IMR-90 (cell line): ENCODE measurements at regions not wholly inside any gene's neighbourhood (a gene's known extent, or its start where the extent isn't known, plus 50 kb on each side); places are given as distances from the start of the nearest gene placed in this dataset.

Experiments used
- ATAC-seq: fragments of 200-7000 bp; cut with Tn5 transposase; 2 replicates; pipeline ENCODE4 v1.9.1; 2020; ENCODE audit warnings: low read depth, mild to moderate bottlenecking, moderate library complexity
- BruUV-seq: library from RNA; stranded (reverse); fragments of 400-500 nt; replicated peaks from 2 replicates; lab custom pipeline; 2021; lab: Mats Ljungman, UMichigan
- CTCF ChIA-PET: fragments of 300-600 bp; formaldehyde crosslinking; extraction: SDS; loops from one replicate; lab custom pipeline; 2021; ENCODE audit warnings: antibody characterized with exemption; lab: Yijun Ruan, JAX
- POLR2A ChIA-PET: fragments of 300-600 bp; sonication (Branson Sonifier 250); formaldehyde crosslinking; loops from one replicate; lab custom pipeline; 2022; ENCODE audit warnings: antibody characterized with exemption; ENCODE audit not compliant: unreplicated experiment; lab: Charles Lee
- DNase-seq: peaks from one replicate; pipeline ENCODE4 v3.0.0; 2013
- H2AFZ ChIP-seq: replicated peaks from 2 replicates; pipeline ENCODE3; 2013; ENCODE audit warnings: low read length, mild to moderate bottlenecking; ENCODE audit not compliant: poor library complexity
- H2AK5ac ChIP-seq: 2 replicates; pipeline ENCODE4 v1.6.1; 2013; ENCODE audit warnings: low read depth, low read length, inconsistent platforms
- H2AK9ac ChIP-seq: replicated peaks from 2 replicates; pipeline ENCODE3; 2013; ENCODE audit warnings: mild to moderate bottlenecking, low read depth, low read length, moderate library complexity; ENCODE audit not compliant: poor library complexity
- H2BK120ac ChIP-seq: 2 replicates; pipeline ENCODE4 v1.6.1; 2013; ENCODE audit warnings: low read depth, low read length, inconsistent platforms
- H2BK15ac ChIP-seq: 3 replicates; pipeline ENCODE4 v1.6.1; 2013; ENCODE audit warnings: low read depth, low read length, inconsistent platforms
- H2BK20ac ChIP-seq: 2 replicates; pipeline ENCODE4 v1.6.1; 2013; ENCODE audit warnings: low read depth, mild to moderate bottlenecking, inconsistent platforms, low read length, moderate library complexity
- H2BK5ac ChIP-seq: 2 replicates; pipeline ENCODE4 v1.6.1; 2013; ENCODE audit warnings: mild to moderate bottlenecking, low read depth, low read length, inconsistent platforms; ENCODE audit not compliant: poor library complexity, severe bottlenecking
- H3K14ac ChIP-seq: replicated peaks from 2 replicates; pipeline ENCODE4 v1.6.1; 2013; ENCODE audit warnings: low read depth, low read length, inconsistent platforms
- H3K18ac ChIP-seq: 2 replicates; pipeline ENCODE4 v1.6.1; 2013; ENCODE audit warnings: low read depth, low read length, control low read depth
- H3K23ac ChIP-seq: 2 replicates; pipeline ENCODE4 v1.6.1; 2013; ENCODE audit warnings: low read depth, low read length, inconsistent platforms
- H3K27ac ChIP-seq: 2 replicates; pipeline ENCODE4 v1.5.1; 2013; ENCODE audit warnings: mild to moderate bottlenecking, control low read depth, low read length; ENCODE audit not compliant: insufficient read depth
- H3K27me3 ChIP-seq: 2 replicates; pipeline ENCODE4 v1.6.1; 2013; ENCODE audit warnings: low read length; ENCODE audit not compliant: control insufficient read depth, insufficient read depth
- H3K36me3 ChIP-seq: 2 replicates; pipeline ENCODE4 v1.6.1; 2013; ENCODE audit warnings: low read length, mixed read lengths; ENCODE audit not compliant: control insufficient read depth, insufficient read depth
- H3K4ac ChIP-seq: 2 replicates; pipeline ENCODE4 v1.6.1; 2013; ENCODE audit warnings: low read depth, low read length, inconsistent platforms
- H3K4me1 ChIP-seq: 2 replicates; pipeline ENCODE4 v1.6.1; 2013; ENCODE audit warnings: low read length, mixed read lengths; ENCODE audit not compliant: control insufficient read depth, insufficient read depth
- H3K4me2 ChIP-seq: 2 replicates; pipeline ENCODE4 v1.6.1; 2013; ENCODE audit warnings: low read depth, mild to moderate bottlenecking, control low read depth, low read length, moderate library complexity
- H3K4me3 ChIP-seq: 2 replicates; pipeline ENCODE4 v1.5.1; 2013; ENCODE audit warnings: low read depth, mild to moderate bottlenecking, control low read depth, low read length, moderate library complexity; ENCODE audit not compliant: insufficient read depth
- H3K56ac ChIP-seq: 2 replicates; pipeline ENCODE4 v1.6.1; 2013; ENCODE audit warnings: low read length, inconsistent platforms; ENCODE audit not compliant: insufficient read depth; ENCODE audit errors: extremely low read depth
- H3K79me1 ChIP-seq, 2 experiments: 2 replicates each; pipeline ENCODE4 v1.6.1; 2013; ENCODE audit warnings: low read length in 2 of 2, inconsistent platforms in 1 of 2, low read depth in 1 of 2
- H3K9ac ChIP-seq: 2 replicates; pipeline ENCODE4 v1.6.1; 2013; ENCODE audit warnings: low read depth, low read length, control low read depth
- H3K9me1 ChIP-seq: 2 replicates; pipeline ENCODE4 v1.6.1; 2013; ENCODE audit warnings: low read length, inconsistent platforms; ENCODE audit not compliant: insufficient read depth
- H3K9me3 ChIP-seq: 2 replicates; pipeline ENCODE4 v1.6.1; 2013; ENCODE audit warnings: low read length; ENCODE audit not compliant: control insufficient read depth, insufficient read depth
- H4K20me1 ChIP-seq: 2 replicates; pipeline ENCODE4 v1.6.1; 2013; ENCODE audit warnings: low read length, inconsistent platforms; ENCODE audit not compliant: insufficient read depth
- H4K5ac ChIP-seq: 2 replicates; pipeline ENCODE4 v1.6.1; 2013; ENCODE audit warnings: mild to moderate bottlenecking, low read depth, low read length, control low read depth
- H4K8ac ChIP-seq, 2 experiments: 2 replicates each; pipeline ENCODE4 v1.6.1; 2013; ENCODE audit warnings: low read depth in 2 of 2, low read length in 2 of 2, control low read depth in 1 of 2, inconsistent platforms in 1 of 2
- H4K91ac ChIP-seq: 2 replicates; pipeline ENCODE4 v1.6.1; 2013; ENCODE audit warnings: low read depth, low read length, inconsistent platforms; ENCODE audit not compliant: insufficient read depth
- BHLHE40 ChIP-seq: fragments of 150-350 bp; IDR thresholded peaks from 2 replicates; pipeline ENCODE4 v1.6.1; 2016; ENCODE audit warnings: mild to moderate bottlenecking, low read depth, low read length
- CEBPB ChIP-seq: IDR thresholded peaks from 2 replicates; pipeline ENCODE4 v1.6.1; 2012; ENCODE audit warnings: low read depth, low read length, improper control_type of control experiment
- CHD1 ChIP-seq: IDR thresholded peaks from 2 replicates; pipeline ENCODE4 v1.6.1; 2012; ENCODE audit warnings: low read depth, low read length, improper control_type of control experiment
- FOS ChIP-seq: fragments of 150-350 bp; IDR thresholded peaks from 2 replicates; pipeline ENCODE4 v1.6.1; 2016; ENCODE audit warnings: low read depth, low read length
- MAFK ChIP-seq: IDR thresholded peaks from 2 replicates; pipeline ENCODE4 v1.6.1; 2012; ENCODE audit warnings: low read depth, low read length, improper control_type of control experiment
- MAZ ChIP-seq: IDR thresholded peaks from 2 replicates; pipeline ENCODE4 v1.6.1; 2012; ENCODE audit warnings: low read depth, mild to moderate bottlenecking, low read length, improper control_type of control experiment, moderate library complexity, borderline replicate concordance
- MXI1 ChIP-seq: IDR thresholded peaks from 2 replicates; pipeline ENCODE4 v1.6.1; 2012; ENCODE audit warnings: low read depth, mild to moderate bottlenecking, low read length, moderate library complexity, borderline replicate concordance
- NFE2L2 ChIP-seq: fragments of 150-350 bp; IDR thresholded peaks from 2 replicates; pipeline ENCODE4 v1.6.1; 2016; ENCODE audit warnings: low read depth, mild to moderate bottlenecking, low read length
- POLR2A ChIP-seq: IDR thresholded peaks from 2 replicates; pipeline ENCODE4 v1.6.1; 2012; ENCODE audit warnings: mild to moderate bottlenecking, low read depth, low read length
- RAD21 ChIP-seq: IDR thresholded peaks from 2 replicates; pipeline ENCODE4 v1.6.1; 2012; ENCODE audit warnings: low read length, improper control_type of control experiment
- RCOR1 ChIP-seq: IDR thresholded peaks from 2 replicates; pipeline ENCODE4 v1.6.1; 2012; ENCODE audit warnings: mild to moderate bottlenecking, low read length, improper control_type of control experiment; ENCODE audit not compliant: insufficient replicate concordance
- RFX5 ChIP-seq: IDR thresholded peaks from 2 replicates; pipeline ENCODE4 v1.8.0; 2012; ENCODE audit warnings: low read depth, mild to moderate bottlenecking, low read length, moderate library complexity
- SMC3 ChIP-seq: fragments of 150-350 bp; IDR thresholded peaks from 2 replicates; pipeline ENCODE4 v1.6.1; 2016; ENCODE audit warnings: low read depth, mild to moderate bottlenecking, antibody characterized with exemption, low read length, moderate library complexity
- WGBS, 2 experiments: methylation state at CpG; one replicate each; pipeline versions ENCODE4 v1.1.5 to v1.1.7; 2013; ENCODE audit warnings: missing lambda C conversion rate in 2 of 2; ENCODE audit not compliant: insufficient read length in 1 of 2; ENCODE audit errors: extremely low coverage in 2 of 2; 5-methylcytosine and 5-hydroxymethylcytosine counted together
- dilution Hi-C: fragments of 300-500 bp; cut with HindIII; formaldehyde crosslinking; loops from one replicate; pipeline ENCODE4 v1.14.3; 2018; ENCODE audit warnings: low sequenced_read_pairs; ENCODE audit not compliant: unreplicated experiment
- in situ Hi-C: fragments of 300-500 bp; cut with MboI; formaldehyde crosslinking; loops from 3 replicates; pipeline ENCODE4 v1.14.3; 2019; ENCODE audit warnings: low sequenced_read_pairs, inconsistent platforms, mixed read lengths
- intact Hi-C: fragments of 100-400 bp; cut with micrococcal nuclease; formaldehyde crosslinking; loops from 2 replicates; pipeline ENCODE4 v1.10.0; 2022
- TF ChIP-seq, protein P1 (sequence below): fragments of 150-350 bp; IDR thresholded peaks from 2 replicates; pipeline ENCODE4 v1.6.1; 2017; ENCODE audit warnings: mild to moderate bottlenecking, antibody characterized with exemption, low read length, low read depth
- TF ChIP-seq, protein P2 (sequence below): fragments of 150-350 bp; IDR thresholded peaks from 2 replicates; pipeline ENCODE4 v1.6.1; 2016; ENCODE audit warnings: low read depth, mild to moderate bottlenecking, low read length, moderate library complexity, borderline replicate concordance
- TF ChIP-seq, protein P3 (sequence below): conservative IDR thresholded peaks from 2 replicates; pipeline ENCODE4 v1.5.1; 2012; ENCODE audit warnings: mild to moderate bottlenecking, low read depth, low read length, improper control_type of control experiment

DNA sequence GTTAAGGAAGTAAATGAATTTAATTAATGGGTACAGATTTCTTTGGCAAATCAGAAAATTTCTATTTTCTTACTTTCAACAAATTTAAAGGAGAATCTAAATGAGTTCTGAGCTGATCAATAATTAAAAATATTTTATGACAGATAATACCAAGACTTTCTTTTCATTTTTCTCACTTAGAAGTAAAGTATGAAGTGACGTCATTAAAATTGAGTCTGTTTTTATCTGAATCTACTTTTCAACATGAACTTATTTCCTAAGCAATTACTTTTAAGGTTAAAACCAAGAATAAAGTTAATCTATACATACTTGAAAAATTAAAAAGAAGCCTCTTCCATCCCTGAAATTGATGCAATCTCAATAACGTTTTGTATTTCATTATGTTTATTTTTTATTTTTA lies 552.8 kb upstream of the ST8SIA4 start:
- Histone ChIP-seq H4K20me1 (no peaks in the 10 kb centered on the region), H3K9ac (no peak overlapping the region), H3K27ac (no peak overlapping the region), H3K18ac (no peak overlapping the region), H3K27me3 (no peaks in the 10 kb centered on the region), H2BK5ac (no peak overlapping the region), H2BK120ac (no peak overlapping the region), H3K4me1 (no peaks in the 10 kb centered on the region), H3K4me2 (no peak overlapping the region), H3K23ac (no peak overlapping the region), H2AK5ac (no peak overlapping the region), H2AFZ (no peak overlapping the region), H4K8ac (no peak overlapping the region), H2BK15ac (no peak overlapping the region), H3K79me1 (no peaks in the 10 kb centered on the region), H2BK20ac (no peak overlapping the region), H3K4ac (no peak overlapping the region), H3K4me3 (no peak overlapping the region), H3K36me3 (no peaks in the 10 kb centered on the region), H2AK9ac (no peak overlapping the region), H3K9me1 (no peaks in the 10 kb centered on the region), H4K5ac (no peak overlapping the region), H3K14ac (no peak overlapping the region), H3K56ac (no peak overlapping the region), H3K9me3 (no peaks in the 10 kb centered on the region), H4K91ac (no peak overlapping the region)
- BruUV-seq = no TSS peak
- TF ChIP-seq NFE2L2 (no peak), MAFK (no peak), CEBPB (no peak), POLR2A (no peak), RAD21 (no peak), MXI1 (no peak), MAZ (no peak), FOS (no peak), RFX5 (no peak), BHLHE40 (no peak), RCOR1 (no peak), SMC3 (no peak), CHD1 (no peak)
- TF ChIP-seq, protein P1, sequence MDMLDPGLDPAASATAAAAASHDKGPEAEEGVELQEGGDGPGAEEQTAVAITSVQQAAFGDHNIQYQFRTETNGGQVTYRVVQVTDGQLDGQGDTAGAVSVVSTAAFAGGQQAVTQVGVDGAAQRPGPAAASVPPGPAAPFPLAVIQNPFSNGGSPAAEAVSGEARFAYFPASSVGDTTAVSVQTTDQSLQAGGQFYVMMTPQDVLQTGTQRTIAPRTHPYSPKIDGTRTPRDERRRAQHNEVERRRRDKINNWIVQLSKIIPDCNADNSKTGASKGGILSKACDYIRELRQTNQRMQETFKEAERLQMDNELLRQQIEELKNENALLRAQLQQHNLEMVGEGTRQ = no peak
- TF ChIP-seq, protein P2, sequence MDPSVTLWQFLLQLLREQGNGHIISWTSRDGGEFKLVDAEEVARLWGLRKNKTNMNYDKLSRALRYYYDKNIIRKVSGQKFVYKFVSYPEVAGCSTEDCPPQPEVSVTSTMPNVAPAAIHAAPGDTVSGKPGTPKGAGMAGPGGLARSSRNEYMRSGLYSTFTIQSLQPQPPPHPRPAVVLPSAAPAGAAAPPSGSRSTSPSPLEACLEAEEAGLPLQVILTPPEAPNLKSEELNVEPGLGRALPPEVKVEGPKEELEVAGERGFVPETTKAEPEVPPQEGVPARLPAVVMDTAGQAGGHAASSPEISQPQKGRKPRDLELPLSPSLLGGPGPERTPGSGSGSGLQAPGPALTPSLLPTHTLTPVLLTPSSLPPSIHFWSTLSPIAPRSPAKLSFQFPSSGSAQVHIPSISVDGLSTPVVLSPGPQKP = no peak
- TF ChIP-seq, protein P3, sequence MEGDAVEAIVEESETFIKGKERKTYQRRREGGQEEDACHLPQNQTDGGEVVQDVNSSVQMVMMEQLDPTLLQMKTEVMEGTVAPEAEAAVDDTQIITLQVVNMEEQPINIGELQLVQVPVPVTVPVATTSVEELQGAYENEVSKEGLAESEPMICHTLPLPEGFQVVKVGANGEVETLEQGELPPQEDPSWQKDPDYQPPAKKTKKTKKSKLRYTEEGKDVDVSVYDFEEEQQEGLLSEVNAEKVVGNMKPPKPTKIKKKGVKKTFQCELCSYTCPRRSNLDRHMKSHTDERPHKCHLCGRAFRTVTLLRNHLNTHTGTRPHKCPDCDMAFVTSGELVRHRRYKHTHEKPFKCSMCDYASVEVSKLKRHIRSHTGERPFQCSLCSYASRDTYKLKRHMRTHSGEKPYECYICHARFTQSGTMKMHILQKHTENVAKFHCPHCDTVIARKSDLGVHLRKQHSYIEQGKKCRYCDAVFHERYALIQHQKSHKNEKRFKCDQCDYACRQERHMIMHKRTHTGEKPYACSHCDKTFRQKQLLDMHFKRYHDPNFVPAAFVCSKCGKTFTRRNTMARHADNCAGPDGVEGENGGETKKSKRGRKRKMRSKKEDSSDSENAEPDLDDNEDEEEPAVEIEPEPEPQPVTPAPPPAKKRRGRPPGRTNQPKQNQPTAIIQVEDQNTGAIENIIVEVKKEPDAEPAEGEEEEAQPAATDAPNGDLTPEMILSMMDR = no peak
- ChIA-PET POLR2A (no interaction called here), CTCF (no interaction called here)
- dilution Hi-C loops = no loop called here
- intact Hi-C loops = no loop called here
- WGBS, 2 experiments = no CpG with 5 or more reads among the region's 2 CpGs
- ATAC-seq = no peak
- in situ Hi-C loops = no loop called here
- DNase-seq = no peak
